HG02852 (cell line): ENCODE measurements at regions not wholly inside any gene's neighbourhood (a gene's known extent, or its start where the extent isn't known, plus 50 kb on each side); places are given as distances from the start of the nearest gene placed in this dataset.

Experiments
- ATAC-seq: cut with Tn5 transposase; IDR thresholded peaks from one replicate; pipeline ENCODE4 v1.9.1; 2021; ENCODE audit warnings: mild to moderate bottlenecking, moderate library complexity; ENCODE audit not compliant: unreplicated experiment

- ATAC-seq, result no peak
These were observed 409.0 kb downstream of the SLC4A3 start for GRCh38 chr2:220036431-220036830.

DNA sequence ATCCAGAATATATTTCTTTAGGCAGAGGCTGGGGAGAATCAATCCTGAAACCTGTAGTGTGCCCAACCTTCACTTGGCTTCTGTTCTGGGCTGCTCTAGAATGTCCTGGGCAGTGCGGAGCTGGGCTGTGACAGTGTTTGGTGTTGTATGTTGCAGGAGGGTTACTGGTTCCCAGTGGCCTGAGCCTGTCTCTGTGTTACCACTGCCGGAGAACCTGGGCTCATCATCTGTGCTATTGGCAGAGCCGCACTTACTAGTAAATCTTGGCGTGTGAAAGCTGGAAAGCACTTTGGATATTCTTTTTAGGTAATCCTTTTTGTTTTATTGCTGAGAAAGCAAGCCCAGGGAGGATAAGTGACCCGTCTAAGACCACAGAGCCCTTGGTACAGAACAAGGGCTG, 412.9 kb downstream of the SLC4A3 start:
- ATAC-seq, result no peak

- ATAC-seq, result no peak
These were observed 414.0 kb downstream of the SLC4A3 start for GRCh38 chr2:220041447-220041846.

DNA sequence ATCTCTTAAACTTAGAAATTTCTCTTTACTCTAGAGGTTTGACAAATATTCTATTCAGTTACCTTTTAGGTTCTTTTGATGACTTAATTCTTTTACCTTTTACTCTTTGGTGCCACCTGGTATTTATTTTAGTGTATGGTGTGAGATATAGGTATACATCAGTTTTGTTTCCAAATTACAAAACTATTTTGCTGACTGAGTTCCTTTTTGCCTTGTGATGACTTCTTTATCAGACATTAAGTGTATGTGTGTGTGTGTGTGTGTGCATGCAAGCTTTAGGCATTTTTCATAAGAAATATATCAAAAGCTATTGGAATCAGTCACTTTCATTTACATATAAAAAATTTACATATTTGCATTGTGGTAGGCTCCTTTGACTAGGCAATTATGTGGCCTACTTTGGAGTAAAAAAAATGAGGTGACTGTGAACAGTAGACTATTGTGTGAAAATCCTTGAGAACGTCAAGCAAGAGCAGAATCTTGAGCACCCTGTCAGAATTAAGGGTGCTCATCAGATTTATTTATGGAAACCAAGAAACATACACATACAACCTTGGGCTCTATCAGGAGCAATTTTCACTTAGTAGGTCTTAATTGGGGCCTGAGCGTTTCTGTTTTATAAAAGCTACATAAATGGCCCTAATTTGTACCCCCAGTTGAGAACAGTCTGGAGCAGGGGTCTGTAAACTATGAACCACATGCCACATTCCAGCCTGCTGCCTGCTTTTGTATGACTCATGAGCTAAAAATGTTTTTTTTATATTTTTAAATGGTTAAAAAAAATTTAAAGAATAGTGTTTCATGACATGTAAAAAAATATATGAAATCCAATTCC, 415.9 kb downstream of the SLC4A3 start:
- no peak for ATAC-seq

DNA sequence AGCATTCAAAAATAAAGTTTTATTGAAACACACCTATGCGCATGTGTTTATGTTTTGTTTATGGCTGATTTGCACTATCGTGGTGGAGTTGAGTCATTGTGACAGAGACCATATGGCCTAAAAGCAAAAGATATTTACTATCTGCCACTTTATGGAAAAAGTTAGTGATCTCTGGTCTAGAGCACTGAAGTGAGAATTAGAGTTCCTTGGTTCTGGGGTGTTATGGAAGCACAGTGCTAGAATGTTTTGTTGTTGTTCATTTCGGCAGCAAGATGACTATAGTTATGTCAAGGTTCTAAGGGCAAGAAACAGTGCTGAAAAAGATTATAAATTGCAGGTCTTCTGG, 416.5 kb downstream of the SLC4A3 start:
- no peak for ATAC-seq

DNA sequence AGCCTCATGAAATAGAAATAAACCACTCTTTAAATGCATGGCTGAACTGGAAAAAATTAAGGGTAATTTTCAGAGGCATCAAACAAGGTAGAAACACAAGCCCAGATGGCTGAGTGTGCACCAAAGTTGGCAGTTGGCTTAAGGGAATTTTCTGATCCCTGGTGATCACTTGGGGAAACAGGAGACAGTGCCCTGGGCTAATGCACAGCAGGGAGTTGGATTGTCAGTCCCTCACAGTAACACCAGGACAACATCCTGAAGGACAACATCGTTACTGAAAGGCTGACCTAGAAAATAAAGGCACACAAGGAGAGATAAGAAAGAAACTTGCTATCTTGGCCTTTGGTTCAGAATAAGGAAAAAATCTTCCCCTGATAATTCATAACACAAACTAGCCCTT, 417.0 kb downstream of the SLC4A3 start:
- ATAC-seq, result no peak

- no peak for ATAC-seq
These were observed 419.1 kb downstream of the SLC4A3 start for GRCh38 chr2:220046507-220046906.

DNA sequence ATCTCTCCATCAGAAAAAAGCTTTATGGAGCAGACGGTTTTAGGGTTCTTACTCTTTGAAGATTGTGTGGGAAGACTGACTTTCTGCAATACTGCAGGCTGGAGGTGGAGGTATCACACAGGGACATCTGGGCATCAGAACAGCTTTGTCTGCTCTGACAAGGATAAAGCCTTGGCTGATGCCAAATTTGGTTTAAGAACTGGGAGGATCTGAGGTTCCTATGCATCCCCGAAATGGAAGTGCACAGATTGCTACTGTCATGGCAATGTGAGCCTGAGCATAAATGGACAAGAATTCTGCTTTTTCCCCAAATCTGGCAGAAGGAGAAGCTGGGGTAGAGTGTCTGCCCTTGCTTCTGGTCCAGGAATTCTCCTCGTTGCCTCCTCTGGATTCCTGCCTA, 424.3 kb downstream of the SLC4A3 start:
- ATAC-seq, result no peak

DNA sequence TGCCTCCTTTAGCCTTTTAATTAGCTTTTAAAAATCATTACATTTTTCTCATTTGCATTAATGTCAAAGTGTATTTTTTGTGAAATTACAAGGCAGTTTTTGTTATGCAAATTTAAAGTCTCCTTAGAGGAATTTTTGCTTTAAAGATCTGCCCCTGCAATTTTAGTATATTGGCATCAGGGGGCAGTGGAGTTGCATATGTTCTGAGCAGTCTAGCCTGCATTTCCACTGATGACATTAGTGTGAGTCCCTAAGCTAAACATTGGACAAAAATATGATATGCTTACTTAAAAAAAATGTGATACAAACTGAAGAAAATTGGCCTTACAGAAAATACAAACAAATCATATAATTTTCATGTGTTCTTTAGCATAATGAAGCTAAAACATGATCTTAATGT, 426.5 kb downstream of the SLC4A3 start:
- ATAC-seq, result no peak

GRCh38 chr2:220057391-220057790, 430.0 kb downstream of the SLC4A3 start:
- ATAC-seq, result no peak

DNA sequence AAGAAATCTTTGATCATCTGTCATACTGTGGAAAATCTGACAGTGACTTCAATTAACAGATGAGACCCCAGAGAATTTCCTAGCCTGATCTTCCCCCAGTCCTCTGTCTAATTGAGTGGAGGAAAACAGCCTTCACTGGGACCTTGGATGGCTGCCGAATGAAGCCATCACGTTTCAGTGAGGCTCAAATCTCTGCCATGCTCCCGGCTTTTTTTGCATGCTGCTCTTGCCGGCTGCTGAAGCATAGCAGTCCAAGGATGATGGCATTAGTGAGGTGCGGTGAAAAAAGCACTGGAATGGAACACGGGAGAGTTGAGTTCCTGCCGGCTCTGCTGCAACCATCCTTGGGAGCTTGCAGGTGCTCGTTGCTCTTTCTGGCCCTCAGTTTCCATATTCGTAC, 430.5 kb downstream of the SLC4A3 start:
- no peak for ATAC-seq

DNA sequence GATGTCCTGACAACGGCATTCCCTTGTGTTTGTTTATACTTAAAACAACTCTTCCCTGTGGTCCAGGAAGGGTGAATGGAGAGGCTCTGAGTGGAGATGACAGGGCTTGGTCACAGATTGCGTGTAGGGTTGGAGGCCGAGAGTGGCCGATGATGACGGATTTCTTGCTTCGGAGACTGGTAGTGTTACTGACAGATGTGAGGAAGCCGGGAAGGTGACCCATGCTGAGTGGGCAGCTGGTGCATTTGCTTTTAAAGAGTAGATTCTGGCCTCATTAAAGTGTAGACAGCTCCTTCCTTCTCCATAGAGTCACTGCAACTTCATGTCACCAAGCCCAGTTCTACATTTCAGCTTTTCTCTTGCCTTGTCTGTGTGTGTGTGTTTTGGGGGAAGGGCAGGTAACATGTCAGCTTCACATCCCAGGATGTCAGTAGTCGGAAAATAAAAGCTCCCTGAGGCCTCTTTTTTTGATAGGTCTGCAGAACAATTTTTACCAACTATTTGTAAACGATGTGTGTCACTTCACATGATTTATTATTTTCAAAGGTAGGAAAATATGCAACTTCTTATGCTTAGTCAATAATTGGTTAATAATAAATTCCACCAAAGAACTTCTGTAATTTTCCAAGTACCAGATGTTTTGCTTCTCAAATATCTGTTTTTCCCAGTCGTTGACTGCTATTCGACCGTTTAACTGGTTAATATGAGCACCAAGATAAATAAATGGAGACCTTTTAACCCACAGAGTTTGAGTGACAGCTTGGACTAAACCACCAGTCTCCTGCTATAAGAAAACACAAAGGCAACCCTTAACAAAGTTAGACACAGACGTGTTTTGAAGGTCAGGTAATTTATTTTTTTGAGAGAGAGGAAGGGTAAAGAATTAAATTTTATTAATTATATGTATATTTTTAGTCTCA, 436.9 kb downstream of the SLC4A3 start:
- no peak for ATAC-seq

GRCh38 chr2:220065581-220065980, 438.2 kb downstream of the SLC4A3 start:
- ATAC-seq, result no peak

- no peak for ATAC-seq
These were observed 441.4 kb downstream of the SLC4A3 start for GRCh38 chr2:220068846-220069245.

DNA sequence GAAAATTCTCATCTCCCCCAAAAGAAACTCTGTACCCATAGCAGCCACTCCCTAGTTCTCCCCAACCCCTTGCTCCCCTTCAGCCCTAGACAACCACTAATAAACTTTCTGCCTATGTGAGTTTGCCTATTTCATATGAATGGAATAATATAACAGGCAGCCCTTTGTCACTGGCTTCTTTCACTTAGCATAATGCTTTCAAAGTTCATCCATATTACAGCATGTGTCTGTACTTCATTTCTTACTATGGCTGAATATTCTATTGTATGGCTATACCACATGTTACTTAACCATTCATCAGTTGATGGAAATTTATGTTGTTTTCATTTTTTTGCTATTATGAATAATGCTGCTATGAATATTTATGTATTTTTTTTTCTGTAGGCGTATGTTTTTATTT, 442.9 kb downstream of the SLC4A3 start:
- no peak for ATAC-seq

DNA sequence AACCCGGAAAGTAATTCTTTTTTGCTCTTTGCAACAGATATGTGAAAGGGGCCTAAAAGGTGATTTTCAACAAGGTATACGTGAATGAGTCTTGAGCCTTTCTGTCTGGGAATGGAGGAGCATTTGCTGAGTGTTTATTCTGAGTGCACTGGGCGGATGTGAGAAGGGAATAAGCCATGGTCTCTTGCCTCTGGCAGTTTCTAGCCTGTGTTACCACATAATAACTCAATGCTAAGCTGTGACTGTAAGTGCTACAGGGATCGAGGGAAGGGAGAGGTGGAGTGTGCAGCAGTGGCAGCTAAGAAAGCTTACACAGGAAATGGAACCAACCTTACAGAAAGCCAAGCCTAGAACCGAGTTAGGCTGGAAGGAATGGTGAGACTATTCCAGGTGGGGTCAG, 444.3 kb downstream of the SLC4A3 start:
- ATAC-seq, result no peak

DNA sequence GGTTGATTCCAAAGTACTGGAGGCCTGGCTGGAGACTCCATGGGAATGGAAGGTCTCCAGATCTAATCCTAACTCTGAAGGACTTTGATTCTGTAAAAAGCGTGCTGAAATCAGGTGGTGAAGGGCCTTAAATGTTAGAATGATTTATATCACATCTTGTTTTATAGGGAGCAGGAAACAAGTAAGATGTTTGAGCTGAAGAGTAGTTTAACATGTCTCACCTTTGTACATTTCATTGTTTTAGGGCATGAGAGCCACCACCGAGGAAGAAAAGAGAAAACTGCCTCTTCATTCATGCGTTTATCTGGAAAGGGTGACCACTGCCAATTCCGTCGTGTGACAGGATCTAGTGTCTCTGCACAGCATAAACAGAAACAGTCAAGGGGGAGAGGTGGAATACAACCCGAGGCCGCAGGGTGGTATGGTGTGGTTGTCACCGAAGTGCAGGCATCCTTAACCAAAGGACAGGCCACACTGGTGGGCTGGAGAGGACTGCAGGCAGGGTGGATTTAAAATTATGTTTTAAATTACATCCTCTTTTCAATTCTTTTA, 445.3 kb downstream of the SLC4A3 start:
- ATAC-seq, result no peak

GRCh38 chr2:220075835-220076234, 448.4 kb downstream of the SLC4A3 start:
- ATAC-seq, result no peak

GRCh38 chr2:220076734-220077133, 449.3 kb downstream of the SLC4A3 start:
- no peak for ATAC-seq

- no peak for ATAC-seq
These were observed 450.1 kb downstream of the SLC4A3 start for GRCh38 chr2:220077488-220077887.

DNA sequence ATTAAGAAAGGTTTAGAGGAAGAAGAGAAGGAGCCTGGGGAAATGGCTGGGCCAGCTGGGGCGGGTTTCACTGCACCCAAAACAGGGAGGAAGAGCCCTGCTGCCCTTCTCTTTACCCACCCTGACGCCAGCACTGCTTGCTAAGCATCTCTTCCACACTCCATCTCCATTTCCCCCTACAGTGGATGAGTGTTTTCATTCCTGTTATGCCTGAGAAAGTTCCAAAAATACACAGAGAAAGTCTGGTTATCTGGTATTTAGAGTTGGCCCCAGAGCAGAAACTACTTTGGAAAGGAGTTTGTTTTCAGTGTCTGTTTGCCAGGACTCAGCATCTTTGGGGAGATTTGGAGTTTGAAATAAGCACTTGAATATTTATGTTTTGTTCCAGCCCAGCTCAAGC, 451.0 kb downstream of the SLC4A3 start:
- ATAC-seq, result no peak

DNA sequence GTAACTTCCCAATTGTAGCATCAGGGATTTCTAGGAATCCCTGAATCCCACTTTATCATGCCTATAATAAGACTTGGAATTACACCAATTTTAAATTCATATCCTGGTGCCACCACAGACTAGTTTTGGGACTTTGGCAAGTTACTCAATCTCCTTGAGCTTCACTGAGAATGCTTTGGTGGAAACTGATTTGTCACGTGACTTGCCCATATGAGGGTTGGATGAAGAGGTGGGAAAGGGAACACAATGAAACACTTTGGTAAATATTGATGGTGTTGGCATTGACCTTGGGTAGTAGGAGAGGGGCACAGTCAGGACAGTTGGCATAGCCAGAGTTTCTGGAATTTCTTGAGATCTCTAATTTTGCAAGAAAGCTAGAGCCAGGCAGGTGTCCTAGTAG, 452.2 kb downstream of the SLC4A3 start:
- ATAC-seq, result no peak
